ENCODE measurements at regions not wholly inside any gene's neighbourhood (a gene's known extent, or its start where the extent isn't known, plus 50 kb on each side); places are given as distances from the start of the nearest gene placed in this dataset.

DNA sequence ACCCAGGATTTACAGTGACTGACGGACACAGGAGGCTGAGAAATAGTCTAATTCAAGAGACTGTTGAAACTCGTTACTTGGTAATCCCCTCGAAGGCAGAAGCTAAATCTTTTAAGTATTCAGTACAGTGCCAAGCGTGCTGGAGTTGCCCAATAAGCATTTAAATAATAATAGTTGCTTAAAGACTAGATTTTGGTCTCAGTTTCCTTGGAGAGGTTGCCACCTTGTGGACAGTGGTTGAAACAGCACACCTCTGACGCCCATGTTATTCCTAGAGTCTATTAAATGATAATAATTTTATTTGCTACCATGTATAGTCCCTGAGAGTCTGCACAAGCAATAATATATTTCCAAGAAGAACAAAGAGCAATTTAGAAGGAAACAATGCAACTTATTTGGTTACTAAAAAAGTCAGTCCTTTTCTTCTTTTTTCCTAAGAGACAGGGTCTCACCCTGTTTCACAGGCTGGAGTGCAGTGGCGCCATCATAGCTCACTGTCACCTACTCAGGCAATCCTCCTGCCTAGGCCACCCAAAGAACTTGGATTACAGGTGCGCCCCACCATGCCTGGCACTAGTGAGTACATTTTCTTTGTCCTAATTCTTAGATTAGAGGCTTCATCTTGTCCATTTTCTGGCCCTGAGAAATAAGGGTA, 138.0 kb upstream of the NUDT7 start:
- TF ChIP-seq POLR2AphosphoS5 (IDR thresholded peaks at IDR 0.05; ENCODE audit: low read depth, low read length) (no peak), SIN3A (IDR thresholded peaks at IDR 0.05; ENCODE audit: borderline replicate concordance, insufficient read depth, low read length) (no peak), FOXP2 (optimal IDR thresholded peaks at IDR 0.05; ENCODE audit: borderline replicate concordance, extremely low read depth, extremely low read length, insufficient read depth) (no peak), TAF1 (IDR thresholded peaks at IDR 0.05; ENCODE audit: borderline replicate concordance, insufficient read depth, low read length) (no peak)
- TF ChIP-seq, protein P1, sequence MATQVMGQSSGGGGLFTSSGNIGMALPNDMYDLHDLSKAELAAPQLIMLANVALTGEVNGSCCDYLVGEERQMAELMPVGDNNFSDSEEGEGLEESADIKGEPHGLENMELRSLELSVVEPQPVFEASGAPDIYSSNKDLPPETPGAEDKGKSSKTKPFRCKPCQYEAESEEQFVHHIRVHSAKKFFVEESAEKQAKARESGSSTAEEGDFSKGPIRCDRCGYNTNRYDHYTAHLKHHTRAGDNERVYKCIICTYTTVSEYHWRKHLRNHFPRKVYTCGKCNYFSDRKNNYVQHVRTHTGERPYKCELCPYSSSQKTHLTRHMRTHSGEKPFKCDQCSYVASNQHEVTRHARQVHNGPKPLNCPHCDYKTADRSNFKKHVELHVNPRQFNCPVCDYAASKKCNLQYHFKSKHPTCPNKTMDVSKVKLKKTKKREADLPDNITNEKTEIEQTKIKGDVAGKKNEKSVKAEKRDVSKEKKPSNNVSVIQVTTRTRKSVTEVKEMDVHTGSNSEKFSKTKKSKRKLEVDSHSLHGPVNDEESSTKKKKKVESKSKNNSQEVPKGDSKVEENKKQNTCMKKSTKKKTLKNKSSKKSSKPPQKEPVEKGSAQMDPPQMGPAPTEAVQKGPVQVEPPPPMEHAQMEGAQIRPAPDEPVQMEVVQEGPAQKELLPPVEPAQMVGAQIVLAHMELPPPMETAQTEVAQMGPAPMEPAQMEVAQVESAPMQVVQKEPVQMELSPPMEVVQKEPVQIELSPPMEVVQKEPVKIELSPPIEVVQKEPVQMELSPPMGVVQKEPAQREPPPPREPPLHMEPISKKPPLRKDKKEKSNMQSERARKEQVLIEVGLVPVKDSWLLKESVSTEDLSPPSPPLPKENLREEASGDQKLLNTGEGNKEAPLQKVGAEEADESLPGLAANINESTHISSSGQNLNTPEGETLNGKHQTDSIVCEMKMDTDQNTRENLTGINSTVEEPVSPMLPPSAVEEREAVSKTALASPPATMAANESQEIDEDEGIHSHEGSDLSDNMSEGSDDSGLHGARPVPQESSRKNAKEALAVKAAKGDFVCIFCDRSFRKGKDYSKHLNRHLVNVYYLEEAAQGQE (IDR thresholded peaks at IDR 0.05; ENCODE audit: insufficient read depth in 1 of 2, low read depth in 2 of 2, low read length in 2 of 2): no peak

DNA sequence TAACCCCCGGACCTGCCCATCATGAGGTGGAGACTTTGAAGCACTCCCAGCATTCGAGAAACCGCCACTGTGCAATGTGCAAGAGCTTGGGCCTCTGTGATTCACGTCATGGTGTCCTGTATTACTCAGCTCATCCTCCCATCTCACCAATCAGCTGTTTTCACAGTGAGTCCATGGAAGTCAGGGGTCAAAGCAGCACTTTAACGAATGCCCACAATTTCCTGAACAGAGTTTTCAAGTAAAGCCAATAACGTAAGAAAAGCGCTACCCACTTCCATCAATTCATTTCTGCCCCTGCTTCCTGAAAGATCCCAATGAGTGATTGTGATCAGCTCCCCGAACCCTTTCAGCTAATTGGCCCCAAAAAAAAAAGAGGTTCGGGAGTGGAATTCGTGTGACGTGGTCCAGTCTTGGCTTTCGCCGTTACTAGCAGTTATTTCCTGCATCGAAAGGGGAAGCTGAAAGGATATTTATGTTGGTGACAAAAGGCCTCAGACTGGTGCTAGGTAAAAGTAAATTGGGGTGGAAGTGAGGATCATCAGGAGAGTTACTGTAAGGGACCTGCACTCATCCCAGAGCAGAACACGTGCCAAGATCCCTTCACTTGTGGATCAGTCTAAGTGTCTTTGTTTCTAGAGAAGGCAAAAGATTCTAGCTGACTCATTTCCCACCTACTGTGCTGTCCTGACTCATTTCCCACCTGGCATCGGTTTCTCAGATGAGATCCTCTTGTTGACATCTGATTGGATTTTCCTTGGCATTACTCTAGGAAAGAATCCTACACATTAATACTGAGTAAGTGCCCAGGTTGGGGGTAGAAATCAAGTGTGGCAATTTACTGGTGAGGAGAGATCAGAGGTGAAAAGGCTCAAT, 136.7 kb upstream of the NUDT7 start:
- TF ChIP-seq SIN3A (IDR thresholded peaks at IDR 0.05; ENCODE audit: borderline replicate concordance, insufficient read depth, low read length) (no peak), POLR2AphosphoS5 (IDR thresholded peaks at IDR 0.05; ENCODE audit: low read depth, low read length) (no peak), TAF1 (IDR thresholded peaks at IDR 0.05; ENCODE audit: borderline replicate concordance, insufficient read depth, low read length) (no peak), FOXP2 (optimal IDR thresholded peaks at IDR 0.05; ENCODE audit: borderline replicate concordance, extremely low read depth, extremely low read length, insufficient read depth) (no peak)
- TF ChIP-seq, protein P1 (IDR thresholded peaks at IDR 0.05; ENCODE audit: insufficient read depth in 1 of 2, low read depth in 2 of 2, low read length in 2 of 2): no peak

DNA sequence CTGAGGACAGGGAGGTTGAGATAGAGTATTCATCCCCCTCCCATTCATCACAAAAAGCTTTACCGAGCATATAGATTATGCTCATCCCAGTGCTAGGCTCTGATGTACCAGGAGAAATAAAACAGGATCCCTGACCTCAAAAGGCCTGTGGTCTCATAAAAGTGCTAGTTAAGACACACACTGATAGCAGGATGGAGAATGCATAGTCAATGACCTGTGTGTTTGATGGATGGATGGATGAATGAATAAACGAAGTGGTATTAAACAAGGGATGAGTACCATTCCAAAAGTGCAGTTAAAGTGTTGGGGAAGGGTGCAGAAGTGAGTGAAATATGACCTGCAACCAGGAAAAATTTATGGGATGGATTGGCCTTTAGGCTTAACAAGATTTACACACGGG, 133.9 kb upstream of the NUDT7 start:
- no peak for TF ChIP-seq SIN3A (IDR thresholded peaks at IDR 0.05; ENCODE audit: borderline replicate concordance, insufficient read depth, low read length)
- TF ChIP-seq POLR2AphosphoS5 (IDR thresholded peaks at IDR 0.05; ENCODE audit: low read depth, low read length): no peak

DNA sequence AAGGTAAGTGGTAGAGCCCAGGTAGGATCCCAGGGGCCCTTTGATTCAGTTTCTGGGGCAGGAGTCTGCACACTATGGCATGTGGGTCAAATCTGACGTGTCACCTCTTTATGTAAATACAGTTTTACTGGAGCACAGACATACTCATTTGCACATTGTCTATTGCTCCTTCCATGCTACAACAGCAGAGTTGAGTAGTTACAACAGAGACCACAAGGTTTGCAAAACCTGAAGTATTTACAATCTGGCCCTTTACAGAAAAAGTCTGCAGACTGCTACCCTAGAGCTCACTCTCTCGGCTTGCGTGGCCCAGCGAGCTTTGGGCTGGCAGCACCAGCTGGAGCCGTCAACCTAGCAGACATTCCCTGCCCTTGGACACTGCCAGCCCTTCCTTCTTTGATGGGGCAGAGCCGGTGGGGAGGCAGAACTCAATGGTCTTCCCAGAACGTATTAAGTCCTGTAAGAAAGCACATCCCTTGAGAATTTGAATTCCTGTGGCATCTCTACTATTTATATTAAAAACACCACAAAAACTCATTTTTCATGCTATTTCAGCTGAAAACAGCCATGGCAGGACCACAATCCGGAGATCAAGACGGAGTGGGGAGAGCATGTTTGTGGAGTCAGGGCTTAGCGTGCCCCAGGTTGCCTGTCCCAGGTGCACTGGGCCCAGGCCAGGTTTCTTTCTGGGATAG, 133.1 kb upstream of the NUDT7 start:
- no peak for TF ChIP-seq TAF1 (IDR thresholded peaks at IDR 0.05; ENCODE audit: borderline replicate concordance, insufficient read depth, low read length)
- TF ChIP-seq POLR2AphosphoS5 (IDR thresholded peaks at IDR 0.05; ENCODE audit: low read depth, low read length): no peak
- no peak for TF ChIP-seq FOXP2 (optimal IDR thresholded peaks at IDR 0.05; ENCODE audit: borderline replicate concordance, extremely low read depth, extremely low read length, insufficient read depth)
- TF ChIP-seq SIN3A (IDR thresholded peaks at IDR 0.05; ENCODE audit: borderline replicate concordance, insufficient read depth, low read length): no peak
- TF ChIP-seq, protein P1 (IDR thresholded peaks at IDR 0.05; ENCODE audit: insufficient read depth in 1 of 2, low read depth in 2 of 2, low read length in 2 of 2): no peak

DNA sequence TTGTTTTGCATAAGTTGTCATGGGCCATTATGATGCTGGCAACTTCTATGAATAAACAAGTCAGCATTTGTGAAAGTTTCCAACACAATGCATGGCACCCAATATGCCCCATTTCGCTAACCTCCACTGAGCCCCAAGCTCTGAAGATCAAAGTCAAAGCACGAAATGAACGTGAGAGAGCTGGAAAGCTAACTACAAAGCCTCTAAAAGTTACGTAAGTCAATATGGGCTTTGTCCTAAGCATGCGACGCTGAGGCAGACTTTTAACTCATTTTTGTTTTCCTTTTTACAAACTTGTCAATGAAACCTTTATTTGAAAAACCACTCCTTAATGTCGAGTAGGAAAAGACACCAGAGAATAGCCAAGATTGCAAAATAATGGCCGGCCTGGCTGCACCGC, 131.6 kb upstream of the NUDT7 start:
- TF ChIP-seq FOXP2 (optimal IDR thresholded peaks at IDR 0.05; ENCODE audit: borderline replicate concordance, extremely low read depth, extremely low read length, insufficient read depth) (no peak), POLR2AphosphoS5 (IDR thresholded peaks at IDR 0.05; ENCODE audit: low read depth, low read length) (no peak), TAF1 (IDR thresholded peaks at IDR 0.05; ENCODE audit: borderline replicate concordance, insufficient read depth, low read length) (no peak), SIN3A (IDR thresholded peaks at IDR 0.05; ENCODE audit: borderline replicate concordance, insufficient read depth, low read length) (no peak)
- TF ChIP-seq, protein P1 (IDR thresholded peaks at IDR 0.05; ENCODE audit: insufficient read depth in 1 of 2, low read depth in 2 of 2, low read length in 2 of 2): no peak
